ENCODE measurements at regions not wholly inside any gene's neighbourhood (a gene's known extent, or its start where the extent isn't known, plus 50 kb on each side); places are given as distances from the start of the nearest gene placed in this dataset.
"Not testable (repeated sequence)": the region's sequence is repeated elsewhere in the genome, so short reads cannot be mapped to it uniquely, and the experiment has no call there.

DNA sequence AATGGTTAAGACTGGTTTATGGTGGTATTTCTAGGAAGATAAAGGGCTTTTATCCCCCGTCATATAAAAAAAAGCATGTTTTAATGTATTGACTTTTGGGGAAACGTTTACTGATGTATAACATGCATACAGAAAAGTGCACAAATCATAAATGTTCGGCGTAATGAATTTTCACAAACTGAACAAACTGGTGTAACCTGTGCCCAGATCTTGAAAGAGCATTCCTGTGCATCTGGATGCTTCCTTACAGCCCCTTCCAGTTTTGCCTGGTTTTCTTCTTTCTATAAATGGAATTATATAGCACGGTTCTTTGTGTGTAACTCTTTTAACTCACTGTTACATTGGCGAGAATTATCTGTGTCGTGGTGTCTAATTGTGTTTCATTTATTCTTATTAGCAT is 693.8 kb upstream of the TBX3 start:
- no peak for DNase-seq (ENCODE audit: low read depth in 4 of 4, low spot score in 2 of 4)

DNA sequence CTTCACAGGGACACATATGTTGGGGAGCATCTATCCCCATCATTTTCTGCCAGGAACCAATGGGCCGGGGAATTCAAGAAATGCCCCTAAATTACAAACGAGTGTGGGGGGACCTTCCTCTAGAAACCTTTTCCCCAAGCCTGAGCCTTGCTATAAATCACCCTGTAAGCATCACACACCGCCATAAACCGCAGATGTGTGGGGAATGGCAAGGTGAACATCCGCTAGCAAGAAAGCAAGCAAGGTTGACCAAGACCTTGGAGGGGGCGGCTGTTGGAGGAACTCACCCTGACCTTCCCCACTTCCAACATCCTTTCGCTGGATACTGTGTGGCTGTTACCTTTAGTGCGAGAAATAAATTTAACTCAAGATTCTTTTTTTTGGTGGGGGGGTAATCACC is 693.3 kb upstream of the TBX3 start:
- DNase-seq (ENCODE audit: low read depth in 4 of 4, low spot score in 2 of 4): no peak

DNA sequence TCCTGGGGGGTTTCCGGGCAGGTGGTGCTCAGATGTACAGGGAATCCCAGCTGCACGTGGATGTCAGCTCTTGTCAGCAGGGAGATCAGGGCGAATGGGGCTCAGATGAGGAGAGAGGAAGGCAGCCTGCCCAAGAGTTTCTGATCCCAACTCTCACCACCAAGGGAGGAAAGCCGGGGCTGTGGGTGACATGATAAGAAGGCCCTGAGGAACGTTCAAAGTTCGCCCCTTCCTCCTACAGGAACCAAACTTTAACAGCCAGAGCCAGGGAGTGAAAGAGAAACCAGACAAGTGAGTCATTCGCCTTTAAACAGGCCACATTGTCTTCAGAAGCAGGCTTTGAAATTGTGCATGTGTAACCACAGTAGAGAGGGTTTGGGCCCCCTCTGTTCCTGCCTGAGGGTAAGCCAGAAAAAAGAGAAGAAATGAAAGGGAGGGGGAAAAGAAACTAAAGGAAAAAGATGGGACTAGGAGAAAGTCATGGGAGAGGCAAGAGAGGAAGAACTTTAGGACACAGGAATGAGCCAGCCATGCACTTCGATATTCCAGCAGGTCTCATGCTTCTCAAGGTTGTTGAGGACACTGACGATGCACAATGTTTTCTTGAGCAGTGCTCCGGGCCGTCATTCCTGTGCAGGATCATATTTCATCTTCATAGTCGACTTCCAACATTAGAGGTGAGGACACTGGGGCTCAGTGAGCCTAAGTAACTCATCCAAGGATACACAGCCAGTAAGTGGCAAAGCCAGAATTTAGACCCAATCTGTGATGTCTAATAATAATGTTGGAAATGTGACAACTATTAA is 691.4 kb upstream of the TBX3 start:
- no peak for DNase-seq (ENCODE audit: low read depth in 4 of 4, low spot score in 2 of 4)

DNA sequence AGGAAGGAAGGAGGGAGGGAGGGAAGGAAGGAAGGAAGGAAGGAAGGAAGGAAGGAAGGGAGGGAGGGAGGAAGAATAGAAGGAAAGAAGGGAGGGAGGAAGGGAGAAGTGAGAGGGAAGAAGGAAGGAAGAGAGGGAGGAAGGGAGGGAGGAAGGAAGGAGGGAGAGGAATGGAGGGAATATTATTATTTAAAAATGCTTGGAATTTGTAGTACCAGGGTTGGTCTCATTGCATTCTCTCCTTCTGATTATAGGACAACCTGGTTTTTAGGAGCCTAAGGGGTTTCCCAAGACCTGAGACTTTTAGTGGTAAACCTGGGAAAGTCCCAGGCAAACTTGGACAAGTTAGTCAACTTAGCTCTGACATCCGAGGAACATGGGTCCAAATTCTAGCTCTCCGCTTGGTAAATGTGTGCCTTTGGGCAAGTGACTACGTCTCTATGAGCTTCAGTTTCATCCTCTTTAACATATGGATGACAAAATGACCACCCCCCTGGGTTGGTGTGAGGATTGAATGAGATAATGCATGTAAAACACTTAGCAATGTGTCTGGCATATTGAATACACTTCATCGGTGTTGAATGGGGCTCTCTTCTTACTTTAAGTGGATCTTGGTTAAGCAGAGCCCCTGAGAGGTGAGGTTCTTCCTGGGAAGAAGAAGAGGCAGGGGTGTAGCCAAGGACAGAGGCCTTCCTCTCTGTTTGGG is 690.7 kb upstream of the TBX3 start:
- no peak for DNase-seq (ENCODE audit: low read depth in 4 of 4, low spot score in 2 of 4)

DNA sequence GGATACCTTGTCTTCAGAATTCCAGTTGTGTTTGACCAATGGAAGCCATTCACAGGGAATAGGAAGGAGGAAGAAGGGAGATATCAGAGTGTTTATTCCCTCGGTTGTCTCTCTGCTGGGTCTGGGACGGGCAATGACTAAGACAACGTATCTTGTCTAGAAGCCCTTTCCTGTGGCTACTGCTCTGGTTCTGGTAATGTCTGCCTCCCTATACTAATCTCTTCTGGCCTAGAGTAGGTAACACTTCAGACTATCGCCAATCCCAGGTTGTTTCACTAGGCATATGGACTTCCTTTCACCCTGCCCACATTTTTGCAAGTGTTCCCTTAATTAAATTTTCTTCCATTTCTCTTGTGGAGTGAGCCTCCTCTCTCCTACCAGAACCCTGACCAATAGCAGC is 687.7 kb upstream of the TBX3 start:
- DNase-seq (ENCODE audit: low read depth in 4 of 4, low spot score in 2 of 4): no peak

DNA sequence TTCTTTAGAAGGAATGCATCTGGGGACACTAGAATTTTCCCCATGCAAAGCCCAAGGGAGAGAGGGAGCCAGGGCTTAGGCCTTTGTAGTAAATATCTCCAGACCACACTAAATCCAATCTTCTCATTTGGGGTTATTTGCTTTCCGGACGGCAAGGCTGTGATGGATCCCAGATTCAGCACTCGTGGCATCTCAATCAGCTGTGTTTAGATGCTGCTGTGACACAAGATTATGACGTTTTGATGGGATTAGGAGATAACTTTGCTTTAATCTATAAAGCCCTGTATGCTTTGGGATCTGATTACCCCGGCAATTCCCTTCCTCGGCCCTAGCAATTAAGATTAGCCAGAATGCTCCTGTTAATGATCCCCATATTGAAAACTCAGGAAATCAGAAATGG is 686.7 kb upstream of the TBX3 start:
- DNase-seq (ENCODE audit: low read depth in 4 of 4, low spot score in 2 of 4): no peak

DNA sequence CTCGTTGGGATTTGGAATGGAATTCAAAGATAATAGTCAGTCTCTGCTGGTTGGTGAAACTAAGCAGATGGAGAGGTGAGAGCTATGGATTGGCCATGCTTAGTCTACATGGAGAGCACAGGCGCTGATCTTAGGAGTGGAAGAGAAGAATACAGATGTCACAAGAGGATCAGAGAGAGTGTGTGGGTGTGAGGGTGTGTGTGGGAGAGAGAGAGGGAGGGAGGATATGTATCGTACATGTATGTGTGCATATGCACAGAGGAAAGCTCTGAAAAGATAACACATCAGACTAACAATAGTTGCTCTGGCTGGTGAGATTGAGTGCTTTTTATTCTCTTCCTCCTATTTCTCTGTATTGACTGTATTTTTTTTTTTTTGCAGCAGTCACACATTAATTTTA is 686.2 kb upstream of the TBX3 start:
- DNase-seq (ENCODE audit: low read depth in 4 of 4, low spot score in 2 of 4): no peak

DNA sequence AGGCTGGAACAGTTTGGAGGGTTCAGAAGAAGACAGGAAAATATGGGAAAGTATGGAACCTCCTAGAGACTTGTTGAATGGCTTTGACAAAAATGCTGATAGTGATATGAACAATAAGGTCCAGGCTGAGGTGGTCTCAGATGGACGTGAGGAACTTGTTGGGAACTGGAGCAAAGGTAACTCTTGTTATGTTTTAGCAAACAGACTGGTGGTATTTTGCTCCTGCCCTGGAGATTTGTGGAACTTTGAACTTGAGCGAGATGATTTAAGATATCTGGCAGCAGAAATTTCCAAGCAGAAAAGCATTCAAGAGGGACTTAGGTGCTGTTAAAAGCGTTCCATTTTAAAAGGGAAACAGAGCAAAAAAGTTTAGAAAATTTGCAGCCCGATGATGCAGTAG is 682.3 kb upstream of the TBX3 start:
- DNase-seq (ENCODE audit: low read depth in 4 of 4, low spot score in 2 of 4): not testable (repeated sequence)

DNA sequence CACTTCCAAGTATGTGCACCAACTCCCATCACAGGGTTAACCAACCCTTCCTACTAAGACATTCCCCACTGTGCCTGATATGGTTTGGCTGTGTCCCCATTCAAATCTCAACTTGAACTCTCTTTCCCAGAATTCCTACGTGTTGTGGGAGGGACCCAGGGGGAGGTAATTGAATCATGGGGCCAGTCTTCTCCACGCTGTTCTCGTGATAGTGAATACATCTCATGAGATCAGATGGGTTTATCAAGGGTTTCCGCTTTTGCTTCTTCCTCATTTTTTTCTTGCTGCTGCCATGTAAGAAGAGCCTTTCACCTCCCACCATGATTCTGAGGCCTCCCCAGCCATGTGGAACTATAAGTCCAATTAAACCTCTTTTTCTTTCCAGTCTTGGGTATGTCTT is 681.8 kb upstream of the TBX3 start:
- DNase-seq (ENCODE audit: low read depth in 4 of 4, low spot score in 2 of 4): not testable (repeated sequence)

DNA sequence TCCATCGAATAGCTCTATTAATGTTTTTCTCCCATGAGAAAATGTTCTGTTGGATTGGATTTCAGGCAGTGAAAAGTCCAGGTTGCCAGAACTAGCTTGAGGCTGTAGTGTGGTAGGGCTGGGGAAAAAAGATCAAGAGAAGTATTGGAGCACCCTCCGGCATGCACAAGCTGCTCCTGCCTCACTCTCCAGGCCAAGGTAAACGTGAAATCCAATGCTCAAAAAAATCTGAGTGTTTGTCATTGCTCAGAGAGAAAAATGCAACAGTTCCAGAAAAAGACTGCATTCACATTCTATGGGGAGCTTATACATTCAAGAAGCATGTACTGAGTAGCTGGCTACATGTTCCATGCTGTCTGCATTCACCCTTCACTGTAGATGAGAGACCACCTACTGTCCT is 680.9 kb upstream of the TBX3 start:
- no peak for DNase-seq (ENCODE audit: low read depth in 4 of 4, low spot score in 2 of 4)

DNA sequence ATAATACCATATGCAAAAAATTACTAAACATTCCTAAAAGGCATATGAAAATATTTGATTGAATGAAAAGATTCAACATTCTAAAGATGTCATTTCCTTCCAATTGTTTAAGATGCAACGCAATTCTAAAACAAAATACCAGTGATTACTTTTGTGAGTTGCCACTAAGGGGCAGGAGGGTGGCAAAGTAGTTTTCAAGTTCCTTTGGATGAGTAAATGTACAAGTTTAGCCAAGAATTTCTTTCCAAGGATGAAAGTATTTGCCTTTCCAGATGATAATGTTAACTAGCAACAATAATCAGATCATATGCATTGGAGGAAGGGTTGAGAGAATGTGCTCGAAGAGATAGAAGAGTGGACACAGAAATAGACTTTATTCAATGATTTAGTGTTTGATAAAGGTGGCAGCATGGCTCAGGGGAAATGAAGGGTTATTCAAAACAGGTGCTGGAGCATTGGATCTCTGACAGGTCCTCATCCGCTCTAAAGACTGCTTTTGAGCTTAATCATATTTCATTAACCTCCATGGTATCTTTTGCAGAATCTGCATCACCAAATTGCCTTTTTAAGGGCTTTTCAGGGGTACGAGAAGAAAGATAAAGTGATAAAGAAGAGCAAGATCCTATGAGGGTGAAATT is 678.5 kb upstream of the TBX3 start:
- DNase-seq (ENCODE audit: low read depth in 4 of 4, low spot score in 2 of 4): no peak

DNA sequence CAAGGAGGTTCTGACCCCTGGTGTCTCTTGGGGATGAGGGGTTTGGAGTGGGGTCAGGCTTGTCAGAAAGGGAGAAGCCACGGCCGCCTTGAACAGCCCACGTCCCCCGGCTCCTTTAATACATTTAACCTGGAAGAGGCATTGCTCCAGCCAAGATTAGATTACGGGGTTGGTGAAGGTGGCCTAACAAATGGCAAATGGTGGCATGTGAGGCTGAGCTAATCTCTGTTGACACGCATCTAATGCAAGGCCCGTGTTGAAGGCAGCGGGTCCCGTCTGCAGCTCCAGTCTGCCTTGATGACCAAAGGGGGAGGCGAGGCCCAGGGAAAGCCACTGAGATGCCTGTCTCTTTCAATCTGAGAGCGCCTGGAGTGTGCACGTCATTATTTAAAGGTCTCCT is 673.7 kb upstream of the TBX3 start:
- DNase-seq (ENCODE audit: low read depth in 4 of 4, low spot score in 2 of 4): no peak

DNA sequence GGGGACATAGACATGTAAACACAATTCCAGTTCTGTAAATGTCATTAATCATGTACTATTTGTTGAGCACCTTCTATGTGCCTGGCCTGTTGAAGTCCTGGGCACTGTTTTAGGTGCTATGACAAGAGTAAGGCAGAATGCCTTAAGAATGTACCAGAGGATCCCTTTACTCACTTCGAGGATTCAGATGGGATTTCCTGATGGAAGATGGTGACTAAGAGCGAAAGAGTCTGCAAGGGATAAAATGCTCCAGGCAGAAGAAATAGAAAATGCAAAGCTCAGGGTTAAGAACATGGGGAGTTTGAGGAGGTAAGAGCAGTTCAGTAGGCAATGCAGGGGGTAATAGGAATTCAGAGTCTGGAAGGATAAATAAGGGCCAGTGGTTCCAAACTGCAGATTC is 671.3 kb upstream of the TBX3 start:
- no peak for DNase-seq (ENCODE audit: low read depth in 4 of 4, low spot score in 2 of 4)

DNA sequence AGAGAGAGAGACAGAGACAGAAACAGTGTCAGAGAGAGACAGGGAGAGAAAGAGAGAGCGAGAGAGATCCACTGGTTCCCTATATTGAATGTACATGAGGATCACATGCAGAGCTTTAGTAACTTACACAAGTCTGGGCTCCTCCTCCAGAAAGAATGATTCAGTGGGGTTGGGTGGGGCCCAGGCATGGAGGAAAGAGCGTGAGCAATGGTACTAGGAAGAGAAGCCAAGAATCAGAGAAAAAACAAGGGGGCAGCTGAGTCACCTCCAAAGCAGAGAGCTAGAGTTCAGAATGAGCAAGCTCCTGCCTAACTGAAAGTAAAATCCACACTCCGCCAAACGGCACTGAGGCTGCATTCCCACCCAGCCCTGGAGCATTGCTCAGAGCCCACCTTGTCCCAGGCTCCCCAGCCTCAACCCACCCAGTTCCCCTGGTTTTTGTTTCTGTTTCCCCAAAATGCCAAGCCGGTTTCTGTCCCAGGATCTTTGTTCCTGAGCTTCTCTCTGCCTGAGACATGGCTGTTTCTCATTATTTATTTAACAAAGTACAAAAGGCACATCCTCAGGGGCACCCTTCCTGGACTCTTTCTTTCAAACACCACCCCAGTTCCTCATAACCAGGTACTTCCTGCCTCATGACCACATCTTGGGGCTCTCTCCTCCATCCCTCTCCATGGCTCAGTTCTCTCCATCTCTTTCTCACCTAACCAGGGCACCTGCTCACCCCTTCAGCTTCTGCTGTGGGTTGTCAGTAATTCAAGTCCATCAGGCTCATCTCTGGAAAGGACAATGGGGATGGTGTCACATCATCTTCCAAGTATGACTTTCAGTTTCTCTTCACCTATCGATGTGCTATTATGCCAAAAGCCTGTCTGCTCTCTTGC is 670.3 kb upstream of the TBX3 start:
- no peak for DNase-seq (ENCODE audit: low read depth in 4 of 4, low spot score in 2 of 4)

DNA sequence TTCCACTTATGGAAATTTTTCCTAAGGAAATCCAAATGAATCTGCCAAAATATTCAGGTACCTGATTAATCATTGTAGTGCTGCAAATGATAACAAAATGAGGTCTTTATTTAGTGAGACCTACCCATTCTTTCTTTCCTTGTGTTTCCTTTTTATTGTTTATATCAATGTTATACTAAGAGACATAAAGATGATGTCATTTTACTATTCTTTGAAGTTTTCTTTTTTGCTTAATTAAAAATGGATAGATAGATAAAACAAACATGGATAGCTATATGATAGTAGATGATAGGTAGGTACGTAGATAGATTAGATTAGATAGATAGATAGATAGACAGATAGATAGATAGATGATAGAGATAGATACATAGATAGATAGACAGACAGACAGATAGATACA is 669.5 kb upstream of the TBX3 start:
- DNase-seq (ENCODE audit: low read depth in 4 of 4, low spot score in 2 of 4): no peak

DNA sequence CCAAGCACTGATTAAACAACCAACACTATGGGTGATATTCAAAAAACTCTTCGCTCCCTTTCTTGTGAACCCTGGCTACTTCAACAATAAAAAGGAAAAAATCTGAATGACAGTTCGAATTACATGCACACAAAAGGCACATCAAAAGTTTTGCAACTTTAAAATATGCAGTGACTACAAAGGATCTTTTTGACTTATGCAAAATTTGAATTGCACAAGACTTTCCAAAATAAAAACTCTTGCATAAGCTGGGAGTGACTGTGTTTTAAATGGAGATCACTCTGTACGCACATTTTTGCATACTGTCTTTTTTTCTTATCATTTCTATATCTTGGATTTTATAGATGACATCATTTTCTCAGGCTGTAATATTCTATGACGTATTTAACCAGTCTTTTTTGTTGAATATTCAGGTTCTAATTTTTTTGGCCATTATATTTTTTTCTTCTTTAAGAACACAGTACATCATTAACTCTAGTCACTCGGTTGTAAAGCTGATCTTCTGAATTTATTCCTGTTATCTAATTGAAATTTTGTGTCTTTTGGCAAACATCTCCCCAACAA is 667.6 kb upstream of the TBX3 start:
- no peak for DNase-seq (ENCODE audit: low read depth in 4 of 4, low spot score in 2 of 4)

DNA sequence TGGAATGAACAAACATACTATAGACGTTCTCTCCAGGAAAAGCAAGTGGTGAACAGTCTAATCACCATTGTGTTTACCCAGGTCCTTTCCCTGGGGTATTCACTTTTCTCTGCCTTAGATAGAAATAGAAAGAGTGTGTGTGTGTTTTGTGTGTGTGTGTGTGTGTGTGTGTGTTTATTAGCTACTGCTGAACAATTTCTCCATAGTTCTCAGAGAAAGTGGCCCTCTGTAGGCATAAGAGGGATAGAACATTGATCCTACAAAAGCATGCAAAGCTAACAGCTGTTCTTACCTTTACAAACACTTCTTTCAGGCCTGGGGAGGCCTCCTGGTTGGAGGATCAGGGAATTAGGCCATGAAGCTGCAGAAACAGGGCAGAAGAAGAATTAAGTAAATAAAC is 665.7 kb upstream of the TBX3 start:
- DNase-seq (ENCODE audit: low read depth in 4 of 4, low spot score in 2 of 4): no peak

DNA sequence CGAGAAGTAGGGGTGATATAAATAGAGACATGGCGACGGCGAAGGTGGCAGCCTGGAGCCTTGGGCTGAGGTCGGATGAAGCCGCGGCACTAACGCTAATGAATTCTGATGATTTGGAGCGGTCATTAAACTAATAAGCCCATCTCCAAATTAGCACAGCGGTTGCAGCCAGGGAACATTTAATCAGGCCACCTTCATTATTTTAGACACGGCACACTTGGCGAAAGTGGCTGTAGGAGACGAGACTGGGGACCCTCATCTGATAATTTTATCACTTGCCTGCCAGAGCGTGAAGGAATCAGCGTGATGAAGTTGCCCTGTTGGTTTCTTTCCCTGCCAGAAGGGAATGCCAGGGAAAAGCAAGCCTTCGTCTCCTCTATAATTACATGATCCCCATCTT is 664.3 kb upstream of the TBX3 start:
- DNase-seq (ENCODE audit: low read depth in 4 of 4, low spot score in 2 of 4): no peak

DNA sequence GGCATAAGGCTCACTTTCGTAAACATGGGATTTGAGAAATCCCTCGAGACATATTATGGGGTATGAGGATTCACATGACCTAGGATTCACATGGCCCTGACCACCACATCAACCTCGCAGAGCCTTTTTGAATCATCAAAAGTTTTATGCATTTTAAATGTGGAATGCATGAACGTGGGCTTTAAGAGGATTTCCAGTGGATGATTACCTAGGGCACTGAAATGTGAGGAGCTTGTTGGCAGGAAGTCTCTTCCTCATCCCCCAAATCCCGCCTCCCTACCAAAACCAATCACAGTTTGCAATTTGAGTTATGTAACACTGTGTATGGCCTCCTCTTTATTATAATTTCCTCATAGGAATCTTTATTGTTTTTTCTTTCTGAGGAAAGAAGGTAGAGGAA is 659.6 kb upstream of the TBX3 start:
- no peak for DNase-seq (ENCODE audit: low read depth in 4 of 4, low spot score in 2 of 4)

DNA sequence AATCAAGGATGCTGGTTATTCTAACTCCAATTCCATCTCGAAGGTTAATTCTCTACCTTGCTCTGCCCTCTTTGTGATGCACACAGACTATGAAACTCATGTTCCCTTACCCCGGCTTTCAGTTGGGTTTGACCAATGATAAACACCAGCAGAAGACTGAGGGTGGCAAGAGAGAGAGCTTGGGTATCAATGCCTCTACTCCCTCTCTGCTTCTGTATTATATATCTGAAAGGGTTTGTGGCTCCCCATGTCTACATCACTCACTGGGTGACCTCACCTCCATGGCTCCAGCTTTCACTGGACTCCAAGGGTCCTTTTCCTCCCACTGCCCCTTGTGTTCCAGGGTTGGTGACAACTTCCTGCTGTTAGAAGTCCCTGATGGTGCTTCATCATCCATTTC is 659.0 kb upstream of the TBX3 start:
- no peak for DNase-seq (ENCODE audit: low read depth in 4 of 4, low spot score in 2 of 4)

DNA sequence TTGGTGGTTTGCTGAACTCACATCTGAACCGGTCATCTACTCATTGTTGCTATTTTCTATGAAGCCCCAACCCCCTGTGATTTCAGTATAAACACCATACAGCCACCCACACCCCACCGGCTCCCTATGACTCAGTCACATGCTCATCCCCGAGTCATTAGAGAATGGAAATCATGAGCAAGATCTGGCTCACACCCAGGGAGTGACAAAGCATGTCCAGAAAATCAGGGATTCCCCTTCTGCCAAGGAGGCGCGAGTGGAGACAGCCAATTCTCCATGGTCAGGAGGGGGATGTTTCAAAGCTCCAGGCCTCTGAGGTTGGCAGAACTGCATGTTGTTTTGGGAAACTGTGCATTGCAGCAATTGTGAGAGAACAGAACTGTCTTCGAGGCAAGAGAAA is 657.5 kb upstream of the TBX3 start:
- no peak for DNase-seq (ENCODE audit: low read depth in 4 of 4, low spot score in 2 of 4)
